Mesenchymal stem cell (in vitro differentiated cells and primary cell): ENCODE measurements at regions not wholly inside any gene's neighbourhood (a gene's known extent, or its start where the extent isn't known, plus 50 kb on each side); places are given as distances from the start of the nearest gene placed in this dataset.
A peak's percentile ranks its signal among the peaks of the same experiment; 100 is the strongest.
"Not testable (repeated sequence)": the region's sequence is repeated elsewhere in the genome, so short reads cannot be mapped to it uniquely, and the experiment has no call there.

Experiments used
- DNase-seq: peaks from one replicate; pipeline ENCODE4 v3.0.0-alpha.2; 2013
- H2AFZ ChIP-seq: one replicate; pipeline ENCODE4 v1.6.1; 2013; ENCODE audit warnings: low read depth, mild to moderate bottlenecking, control low read depth, inconsistent platforms, low read length, moderate library complexity
- H2AK5ac ChIP-seq: 2 replicates; pipeline ENCODE4 v1.6.1; 2013; ENCODE audit warnings: low read length, moderate library complexity, mild to moderate bottlenecking, inconsistent platforms; ENCODE audit not compliant: severe bottlenecking
- H2BK120ac ChIP-seq: one replicate; pipeline ENCODE4 v1.6.1; 2013; ENCODE audit warnings: low read depth, mild to moderate bottlenecking, inconsistent platforms, low read length, moderate library complexity
- H2BK12ac ChIP-seq, 2 experiments: one replicate each; pipeline ENCODE4 v1.6.1; 2013; ENCODE audit warnings: inconsistent platforms in 2 of 2, low read length in 2 of 2, mild to moderate bottlenecking in 2 of 2, moderate library complexity in 2 of 2, control low read depth in 1 of 2
- H2BK15ac ChIP-seq: one replicate; pipeline ENCODE4 v1.6.1; 2013; ENCODE audit warnings: mild to moderate bottlenecking, low read depth, inconsistent platforms; ENCODE audit not compliant: poor library complexity, severe bottlenecking
- H2BK5ac ChIP-seq: 2 replicates; pipeline ENCODE4 v1.6.1; 2013; ENCODE audit warnings: low read depth, mild to moderate bottlenecking, low read length, control low read depth, inconsistent platforms; ENCODE audit not compliant: poor library complexity, severe bottlenecking
- H3K14ac ChIP-seq, 2 experiments: one replicate each; pipeline ENCODE4 v1.6.1; 2013; ENCODE audit warnings: inconsistent platforms in 2 of 2, low read length in 2 of 2, control low read depth in 1 of 2, mild to moderate bottlenecking in 1 of 2, moderate library complexity in 1 of 2
- H3K18ac ChIP-seq, 2 experiments: one replicate each; pipeline ENCODE4 v1.6.1; 2013; ENCODE audit warnings: inconsistent platforms in 2 of 2, low read length in 2 of 2, control low read depth in 1 of 2, low read depth in 1 of 2, mild to moderate bottlenecking in 1 of 2
- H3K23ac ChIP-seq, 2 experiments: one replicate each; pipeline ENCODE4 v1.6.1; 2013; ENCODE audit warnings: inconsistent platforms in 2 of 2, low read length in 2 of 2, mild to moderate bottlenecking in 2 of 2, moderate library complexity in 2 of 2, control low read depth in 1 of 2
- H3K27ac ChIP-seq: 2 replicates; pipeline ENCODE4 v1.5.1; 2013; ENCODE audit warnings: mild to moderate bottlenecking, moderate library complexity, low read length, control low read depth, inconsistent platforms; ENCODE audit not compliant: poor library complexity, severe bottlenecking
- H3K27me3 ChIP-seq, 2 experiments: 2 replicates each; pipeline versions ENCODE4 v1.6.1 to v1.7.0; 2013; ENCODE audit warnings: low read length in 2 of 2, mild to moderate bottlenecking in 2 of 2, moderate library complexity in 2 of 2, control low read depth in 1 of 2, inconsistent platforms in 1 of 2; ENCODE audit not compliant: control insufficient read depth in 1 of 2, insufficient read depth in 1 of 2
- H3K36me3 ChIP-seq, 2 experiments: 2 replicates each; pipeline versions ENCODE4 v1.6.1 to v1.7.0; 2013; ENCODE audit warnings: low read length in 2 of 2, control low read depth in 1 of 2, inconsistent platforms in 1 of 2, low read depth in 1 of 2, mild to moderate bottlenecking in 1 of 2; ENCODE audit not compliant: insufficient read depth in 2 of 2, control insufficient read depth in 1 of 2
- H3K4ac ChIP-seq, 2 experiments: one replicate each; pipeline ENCODE4 v1.6.1; 2013; ENCODE audit warnings: inconsistent platforms in 2 of 2, low read length in 2 of 2, mild to moderate bottlenecking in 2 of 2, moderate library complexity in 2 of 2, control low read depth in 1 of 2, low read depth in 1 of 2
- H3K4me1 ChIP-seq: 2 replicates; pipeline ENCODE4 v1.6.1; 2013; ENCODE audit warnings: low read depth, low read length, control low read depth; ENCODE audit not compliant: control insufficient read depth, insufficient read depth
- H3K4me2 ChIP-seq: 2 replicates; pipeline ENCODE4 v1.6.1; 2013; ENCODE audit warnings: low read length, mild to moderate bottlenecking, inconsistent platforms; ENCODE audit not compliant: poor library complexity, severe bottlenecking
- H3K4me3 ChIP-seq, 2 experiments: 2 replicates each; pipeline versions ENCODE4 v1.5.1 to v1.7.0; 2013; ENCODE audit warnings: low read length in 2 of 2, mild to moderate bottlenecking in 2 of 2, control low read depth in 1 of 2, low read depth in 1 of 2; ENCODE audit not compliant: insufficient read depth in 1 of 2
- H3K79me1 ChIP-seq: replicated peaks from 2 replicates; pipeline ENCODE4 v1.6.1; 2013; ENCODE audit warnings: mild to moderate bottlenecking, control low read depth, low read length, inconsistent platforms; ENCODE audit not compliant: poor library complexity, severe bottlenecking
- H3K9ac ChIP-seq: 2 replicates; pipeline ENCODE4 v1.7.0; 2013; ENCODE audit warnings: mild to moderate bottlenecking, low read length, moderate library complexity
- H3K9me3 ChIP-seq: 2 replicates; pipeline ENCODE4 v1.7.0; 2013; ENCODE audit warnings: mild to moderate bottlenecking, low read length; ENCODE audit not compliant: control insufficient read depth
- H4K8ac ChIP-seq: one replicate; pipeline ENCODE4 v1.6.1; 2013; ENCODE audit warnings: inconsistent platforms, mild to moderate bottlenecking, low read length, moderate library complexity
- H4K91ac ChIP-seq: one replicate; pipeline ENCODE4 v1.6.1; 2013; ENCODE audit warnings: mild to moderate bottlenecking, low read length, inconsistent platforms
- WGBS: methylation state at CpG from one replicate; pipeline ENCODE4 v1.1.7; 2013; ENCODE audit warnings: mixed read lengths; 5-methylcytosine and 5-hydroxymethylcytosine counted together

DNA sequence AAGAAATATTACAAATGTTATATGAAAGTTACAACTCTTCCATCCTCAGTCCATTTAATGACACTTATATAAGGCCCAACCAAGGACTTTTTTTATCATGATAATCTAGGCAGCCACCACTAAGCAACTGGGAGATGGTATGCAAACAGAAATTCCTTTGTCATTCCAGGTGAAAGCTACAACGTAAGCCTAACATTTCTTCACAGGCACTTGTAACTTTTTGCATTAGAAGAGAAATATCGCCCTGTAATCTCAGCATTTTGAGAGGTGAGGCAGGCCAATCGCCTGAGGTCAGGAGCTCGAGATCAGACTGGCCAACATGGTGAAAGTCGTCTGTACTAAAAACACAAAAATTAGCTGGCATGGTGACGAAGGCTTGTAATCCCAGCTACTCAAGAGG is 581.2 kb upstream of the SLC8A1 start:
- no peak for DNase-seq
- H2BK12ac ChIP-seq, result no peak overlapping the region
- no peak overlapping the region for H3K14ac ChIP-seq
- no peaks in the 10 kb centered on the region for H3K9me3 ChIP-seq
- H2BK5ac ChIP-seq, result no peak overlapping the region
- H3K23ac ChIP-seq, result no peak overlapping the region
- H2BK15ac ChIP-seq, result no peak overlapping the region
- no peaks in the 10 kb centered on the region for H3K79me1 ChIP-seq
- H2AFZ ChIP-seq, result no peak overlapping the region
- no peak overlapping the region for H3K4me3 ChIP-seq
- no peak overlapping the region for H4K8ac ChIP-seq
- H3K9ac ChIP-seq, result no peak overlapping the region
- H2AK5ac ChIP-seq, result no peak overlapping the region
- H3K4ac ChIP-seq, result no peak overlapping the region
- H3K4me1 ChIP-seq, result no peaks in the 10 kb centered on the region
- 76% methylated on average over 6 of the region's 6 CpGs for WGBS
- no peak overlapping the region for H4K91ac ChIP-seq
- no peak overlapping the region for H3K18ac ChIP-seq
- H3K4me2 ChIP-seq, result no peak overlapping the region
- no peaks in the 10 kb centered on the region for H3K36me3 ChIP-seq
- H2BK120ac ChIP-seq, result no peak overlapping the region
- H3K27ac ChIP-seq, result no peak overlapping the region
- no peaks in the 10 kb centered on the region for H3K27me3 ChIP-seq

DNA sequence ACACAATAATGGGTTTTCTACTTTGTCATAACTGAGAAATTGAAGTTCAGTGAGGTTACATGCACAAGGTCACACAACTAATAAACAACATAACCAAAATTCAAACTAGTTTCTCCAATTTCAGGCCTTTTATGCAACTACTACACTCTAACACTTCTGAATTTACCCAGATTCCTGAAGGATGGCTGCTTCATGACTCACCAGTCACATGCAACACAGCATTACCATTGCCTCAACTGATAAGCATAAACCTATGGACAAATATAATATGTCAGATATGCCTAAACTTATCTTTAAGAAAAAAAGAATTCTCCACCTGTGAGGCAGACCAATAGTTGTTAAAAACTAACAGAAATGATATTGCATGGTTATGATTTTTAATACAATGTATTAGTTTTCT is 586.5 kb upstream of the SLC8A1 start:
- Histone ChIP-seq H4K91ac (no peak overlapping the region), H2BK12ac (no peak overlapping the region), H3K9ac (no peak overlapping the region), H3K14ac (no peak overlapping the region), H3K27me3 (no peaks in the 10 kb centered on the region), H3K79me1 (no peaks in the 10 kb centered on the region), H3K4me2 (no peak overlapping the region), H3K23ac (no peak overlapping the region), H3K36me3 (no peaks in the 10 kb centered on the region), H3K9me3 (no peaks in the 10 kb centered on the region), H3K4ac (no peak overlapping the region), H3K27ac (no peak overlapping the region), H2AK5ac (no peak overlapping the region), H2BK5ac (no peak overlapping the region), H3K18ac (no peak overlapping the region), H3K4me1 (no peaks in the 10 kb centered on the region), H2BK120ac (no peak overlapping the region), H3K4me3 (no peak overlapping the region), H2AFZ (no peak overlapping the region), H4K8ac (no peak overlapping the region), H2BK15ac (no peak overlapping the region)
- DNase-seq, result peak; percentile 43

DNA sequence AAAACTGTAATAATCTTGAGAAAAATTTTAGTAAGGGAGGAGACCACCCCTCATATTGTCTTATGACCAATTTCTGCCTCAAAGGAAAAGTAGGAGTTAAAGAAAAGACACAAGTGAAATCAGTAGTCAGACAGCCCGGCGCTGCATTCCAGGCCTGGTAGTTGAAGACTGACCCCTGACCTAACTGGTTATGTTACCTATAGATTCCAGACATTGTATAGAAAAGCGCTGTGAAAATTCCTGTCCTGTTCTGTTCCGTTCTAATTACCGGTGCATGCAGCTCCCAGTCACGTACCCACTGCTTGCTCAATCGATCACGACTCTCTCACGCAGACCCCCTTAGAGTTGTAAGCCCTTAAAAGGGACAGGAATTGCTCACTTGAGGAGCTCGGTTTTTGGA is 587.9 kb upstream of the SLC8A1 start:
- H2AK5ac ChIP-seq, H2BK12ac ChIP-seq, H4K91ac ChIP-seq, H3K27me3 ChIP-seq, H3K4ac ChIP-seq, H3K36me3 ChIP-seq, H3K79me1 ChIP-seq, H3K27ac ChIP-seq, H3K23ac ChIP-seq, H3K4me3 ChIP-seq, H2BK120ac ChIP-seq, H2AFZ ChIP-seq, H3K14ac ChIP-seq, H4K8ac ChIP-seq, H2BK15ac ChIP-seq, H3K9me3 ChIP-seq, H3K18ac ChIP-seq, H2BK5ac ChIP-seq, DNase-seq, H3K4me1 ChIP-seq, H3K9ac ChIP-seq, H3K4me2 ChIP-seq: not testable (repeated sequence)
- WGBS, result 68% methylated on average over 10 of the region's 10 CpGs

DNA sequence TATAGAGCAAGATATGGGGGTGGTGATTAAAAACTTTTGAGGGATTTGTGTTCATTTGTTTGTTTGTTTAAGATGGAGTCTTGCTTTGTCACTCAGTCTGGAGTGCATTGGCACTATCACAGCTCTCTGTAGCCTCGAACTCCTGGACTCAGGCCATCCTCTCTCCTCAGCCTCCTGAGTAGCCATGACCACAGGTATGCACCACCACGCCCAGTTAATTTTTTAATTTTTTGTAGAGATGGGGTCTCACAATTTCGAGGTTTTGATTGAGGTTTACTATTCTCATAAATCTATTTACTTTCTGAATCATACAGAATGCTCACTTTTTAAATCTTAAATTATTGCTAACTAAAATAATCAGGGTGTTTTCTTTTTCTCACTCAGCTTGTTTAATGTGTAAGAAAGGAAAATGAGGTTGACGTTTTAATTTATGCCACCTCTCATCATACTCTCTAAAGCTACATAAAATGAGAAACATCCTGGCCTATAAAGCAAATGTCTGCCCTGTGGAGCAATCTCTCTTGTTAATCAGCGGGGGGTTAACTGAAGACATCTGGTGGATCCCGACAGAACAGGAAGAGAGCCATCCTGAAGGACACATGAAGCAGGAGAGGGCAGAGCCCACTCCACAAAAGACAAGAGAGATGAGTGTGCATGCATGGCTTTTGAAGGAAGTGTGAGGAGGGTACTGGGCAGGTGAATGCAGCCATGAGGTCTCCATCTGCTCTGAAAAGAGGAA is 589.1 kb upstream of the SLC8A1 start:
- Histone ChIP-seq H3K4ac (no peak overlapping the region), H2BK15ac (no peak overlapping the region), H3K36me3 (no peaks in the 10 kb centered on the region), H4K91ac (no peak overlapping the region), H3K4me1 (no peaks in the 10 kb centered on the region), H3K9ac (no peak overlapping the region), H4K8ac (no peak overlapping the region), H3K23ac (no peak overlapping the region), H2AFZ (no peak overlapping the region), H2BK120ac (no peak overlapping the region), H2AK5ac (no peak overlapping the region), H3K9me3 (no peaks in the 10 kb centered on the region), H3K18ac (no peak overlapping the region), H3K27ac (no peak overlapping the region), H3K4me3 (no peak overlapping the region), H2BK12ac (no peak overlapping the region), H3K4me2 (no peak overlapping the region), H3K79me1 (no peaks in the 10 kb centered on the region), H3K27me3 (no peaks in the 10 kb centered on the region), H3K14ac (no peak overlapping the region), H2BK5ac (no peak overlapping the region)
- 54% methylated on average over 2 of the region's 6 CpGs for WGBS
- no peak for DNase-seq
